SU-DHL-6 (cell line): ENCODE measurements at regions not wholly inside any gene's neighbourhood (a gene's known extent, or its start where the extent isn't known, plus 50 kb on each side); places are given as distances from the start of the nearest gene placed in this dataset.

Experiments used
- H2AFZ ChIP-seq: fragments of 200-600 bp; sonication (generic); 2 replicates; pipeline ENCODE4 v1.6.1; 2014; ENCODE audit warnings: low read depth, mild to moderate bottlenecking, moderate library complexity, mixed read lengths, antibody characterized with exemption, low read length; ENCODE audit not compliant: severe bottlenecking
- H3F3A ChIP-seq: fragments of 200-600 bp; shearing (Covaris generic); 2 replicates; pipeline ENCODE4 v1.6.0; 2016; ENCODE audit warnings: antibody characterized with exemption, mild to moderate bottlenecking; ENCODE audit not compliant: insufficient read depth
- H3K27ac ChIP-seq: fragments of 200-600 bp; sonication (generic); 2 replicates; pipeline ENCODE4 v1.5.1; 2016; ENCODE audit warnings: low read depth, mild to moderate bottlenecking, low read length, moderate library complexity, mixed read lengths
- H3K27me3 ChIP-seq: fragments of 200-600 bp; sonication (generic), shearing (Covaris generic); 2 replicates; pipeline ENCODE4 v1.6.0; 2014; ENCODE audit warnings: mild to moderate bottlenecking, low read length
- H3K36me3 ChIP-seq: fragments of 200-600 bp; sonication (generic); 2 replicates; pipeline ENCODE4 v1.6.1; 2014; ENCODE audit warnings: mild to moderate bottlenecking, low read length, mixed read lengths
- H3K4me2 ChIP-seq: fragments of 300-600, 200-600 bp; shearing (Covaris generic), sonication (generic); 2 replicates; pipeline ENCODE4 v1.6.0; 2014; ENCODE audit warnings: low read length, low read depth, mild to moderate bottlenecking; ENCODE audit not compliant: poor library complexity, severe bottlenecking
- H3K4me3 ChIP-seq: fragments of 200-600 bp; sonication (generic); 2 replicates; pipeline ENCODE4 v1.5.1; 2014; ENCODE audit warnings: antibody characterized with exemption, low read length, mild to moderate bottlenecking, mixed read lengths; ENCODE audit not compliant: insufficient read depth, poor library complexity, severe bottlenecking
- H3K79me2 ChIP-seq: fragments of 200-600 bp; sonication (generic); 2 replicates; pipeline ENCODE4 v1.6.1; 2014; ENCODE audit warnings: mild to moderate bottlenecking, low read length, moderate library complexity; ENCODE audit not compliant: insufficient read depth
- H3K9ac ChIP-seq: fragments of 200-600 bp; sonication (generic); 2 replicates; pipeline ENCODE4 v1.7.0; 2014; ENCODE audit warnings: mild to moderate bottlenecking, low read length
- H3K9me2 ChIP-seq: fragments of 200-600 bp; sonication (generic); replicated peaks from 2 replicates; pipeline ENCODE4 v1.6.1; 2014; ENCODE audit warnings: low read length; ENCODE audit not compliant: insufficient read depth
- H3K9me3 ChIP-seq: fragments of 200-600 bp; sonication (generic); 2 replicates; pipeline ENCODE4 v1.6.1; 2014; ENCODE audit warnings: low read length, mixed read lengths; ENCODE audit not compliant: insufficient read depth
- H4K20me1 ChIP-seq: fragments of 200-600 bp; sonication (generic); 2 replicates; pipeline ENCODE4 v1.6.1; 2014; ENCODE audit warnings: low read depth, mild to moderate bottlenecking, antibody characterized with exemption, low read length, moderate library complexity, mixed read lengths
- CTCF ChIP-seq: fragments of 200-600 bp; sonication (generic); IDR thresholded peaks from one replicate; pipeline ENCODE4 v1.5.1; 2017; ENCODE audit warnings: antibody characterized with exemption, mild to moderate bottlenecking, low read length, moderate library complexity; ENCODE audit not compliant: insufficient read depth, poor library complexity, severe bottlenecking
- EZH2phosphoT487 ChIP-seq: fragments of 200-600 bp; sonication (generic), shearing (Covaris generic); conservative IDR thresholded peaks from 2 replicates; pipeline ENCODE4 v1.6.1; 2018; ENCODE audit warnings: mild to moderate bottlenecking, antibody characterized with exemption, low read length, moderate library complexity, mixed read lengths

GRCh38 chr12:67080637-67081036, 188.5 kb upstream of the CAND1 start:
- no peak overlapping the region for H2AFZ ChIP-seq
- no peak overlapping the region for H3K9ac ChIP-seq
- no peaks in the 10 kb centered on the region for H3K79me2 ChIP-seq
- H3K36me3 ChIP-seq = no peaks in the 10 kb centered on the region
- no peak overlapping the region for H3K4me3 ChIP-seq
- no peaks in the 10 kb centered on the region for H3F3A ChIP-seq
- H3K9me3 ChIP-seq = no peaks in the 10 kb centered on the region
- no peaks in the 10 kb centered on the region for H4K20me1 ChIP-seq
- no peaks in the 10 kb centered on the region for H3K9me2 ChIP-seq
- no peak overlapping the region for H3K27ac ChIP-seq
- H3K4me2 ChIP-seq = no peak overlapping the region
- H3K27me3 ChIP-seq = no peaks in the 10 kb centered on the region
- TF ChIP-seq CTCF = no peak
- TF ChIP-seq EZH2phosphoT487 = no peak

GRCh38 chr12:67082221-67082620, 186.9 kb upstream of the CAND1 start:
- no peaks in the 10 kb centered on the region for H4K20me1 ChIP-seq
- no peaks in the 10 kb centered on the region for H3K79me2 ChIP-seq
- no peaks in the 10 kb centered on the region for H3K9me2 ChIP-seq
- TF ChIP-seq CTCF (no peak), EZH2phosphoT487 (no peak)
- no peaks in the 10 kb centered on the region for H3F3A ChIP-seq
- no peak overlapping the region for H3K4me3 ChIP-seq
- H3K36me3 ChIP-seq = no peaks in the 10 kb centered on the region
- no peaks in the 10 kb centered on the region for H3K9me3 ChIP-seq
- H2AFZ ChIP-seq = no peak overlapping the region
- no peak overlapping the region for H3K9ac ChIP-seq
- no peak overlapping the region for H3K27ac ChIP-seq
- H3K4me2 ChIP-seq = no peak overlapping the region
- no peaks in the 10 kb centered on the region for H3K27me3 ChIP-seq

- no peaks in the 10 kb centered on the region for H3K27me3 ChIP-seq
- no peaks in the 10 kb centered on the region for H3K36me3 ChIP-seq
- H3K9me2 ChIP-seq = no peaks in the 10 kb centered on the region
- H2AFZ ChIP-seq = no peak overlapping the region
- no peaks in the 10 kb centered on the region for H4K20me1 ChIP-seq
- H3K4me2 ChIP-seq = no peak overlapping the region
- H3K9me3 ChIP-seq = no peaks in the 10 kb centered on the region
- no peak overlapping the region for H3K27ac ChIP-seq
- TF ChIP-seq EZH2phosphoT487 = no peak
- no peak for TF ChIP-seq CTCF
- H3K4me3 ChIP-seq = no peak overlapping the region
- H3F3A ChIP-seq = no peaks in the 10 kb centered on the region
- H3K9ac ChIP-seq = no peak overlapping the region
- no peaks in the 10 kb centered on the region for H3K79me2 ChIP-seq
Measured at GRCh38 chr12:67085699-67086098, 183.5 kb upstream of the CAND1 start.

GRCh38 chr12:67086116-67086515, 183.0 kb upstream of the CAND1 start:
- no peak overlapping the region for H3K9ac ChIP-seq
- H3K36me3 ChIP-seq = no peaks in the 10 kb centered on the region
- no peak overlapping the region for H3K27ac ChIP-seq
- no peaks in the 10 kb centered on the region for H3K9me3 ChIP-seq
- no peak overlapping the region for H3K4me3 ChIP-seq
- no peak for TF ChIP-seq EZH2phosphoT487
- no peak for TF ChIP-seq CTCF
- no peaks in the 10 kb centered on the region for H3K79me2 ChIP-seq
- no peaks in the 10 kb centered on the region for H3K9me2 ChIP-seq
- no peaks in the 10 kb centered on the region for H4K20me1 ChIP-seq
- H3K27me3 ChIP-seq = no peaks in the 10 kb centered on the region
- no peak overlapping the region for H3K4me2 ChIP-seq
- H3F3A ChIP-seq = no peaks in the 10 kb centered on the region
- H2AFZ ChIP-seq = no peak overlapping the region
